ENCODE measurements at regions not wholly inside any gene's neighbourhood (a gene's known extent, or its start where the extent isn't known, plus 50 kb on each side); places are given as distances from the start of the nearest gene placed in this dataset.
"Not testable (repeated sequence)": the region's sequence is repeated elsewhere in the genome, so short reads cannot be mapped to it uniquely, and the experiment has no call there.

DNA sequence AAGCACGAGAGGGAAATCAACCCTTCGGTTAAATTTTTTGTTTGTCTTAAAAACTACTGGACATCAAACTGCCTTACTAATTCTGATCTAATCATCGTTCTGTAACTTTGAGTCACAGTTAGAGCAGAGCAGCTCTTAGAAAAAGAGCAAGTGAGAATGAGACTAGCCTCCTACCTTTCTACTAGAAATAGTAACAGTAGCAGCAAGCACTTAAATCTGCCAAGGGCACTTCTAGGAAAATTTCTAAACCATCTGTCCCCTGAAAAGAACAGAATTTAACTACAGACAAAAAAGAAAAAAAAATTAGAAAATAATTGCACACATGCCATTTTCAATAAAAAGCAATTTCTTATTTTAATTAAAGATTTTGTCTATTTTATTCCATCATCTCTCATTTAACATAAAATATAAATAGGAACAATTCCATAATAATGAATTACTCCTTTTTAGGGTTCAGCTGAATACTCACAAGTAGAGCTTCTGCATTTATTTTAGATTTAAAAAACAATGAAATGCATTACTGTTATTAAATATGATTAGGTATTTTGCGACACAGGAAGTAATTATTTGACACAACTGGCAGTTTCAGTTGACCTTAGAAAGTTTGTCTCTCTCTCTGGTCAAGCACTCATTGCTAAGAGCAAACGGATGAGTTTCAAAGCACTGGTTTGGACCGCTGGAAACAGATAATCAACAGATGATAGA lies 250.8 kb upstream of the SOX9 start:
- FAIRE-seq, result no peak
- no peak for DNase-seq (ENCODE audit: low spot score in 2 of 2)

DNA sequence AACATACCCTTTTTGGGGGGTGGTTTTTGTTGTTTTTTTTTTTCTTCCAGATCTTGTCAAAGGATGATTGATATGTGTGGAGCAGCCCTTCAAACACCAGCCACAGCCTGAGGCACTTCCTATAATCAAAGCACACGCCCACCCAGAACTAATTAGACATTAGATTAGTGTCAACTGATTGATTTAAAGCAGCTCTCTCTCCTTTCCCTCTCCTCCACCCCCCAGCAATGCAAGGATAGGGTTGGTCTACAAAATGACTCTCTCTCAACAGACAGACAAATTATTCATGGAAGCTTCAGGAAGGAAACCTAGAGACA lies 250.3 kb upstream of the SOX9 start:
- FAIRE-seq (no peak), DNase-seq (ENCODE audit: low spot score in 2 of 2) (no peak)

DNA sequence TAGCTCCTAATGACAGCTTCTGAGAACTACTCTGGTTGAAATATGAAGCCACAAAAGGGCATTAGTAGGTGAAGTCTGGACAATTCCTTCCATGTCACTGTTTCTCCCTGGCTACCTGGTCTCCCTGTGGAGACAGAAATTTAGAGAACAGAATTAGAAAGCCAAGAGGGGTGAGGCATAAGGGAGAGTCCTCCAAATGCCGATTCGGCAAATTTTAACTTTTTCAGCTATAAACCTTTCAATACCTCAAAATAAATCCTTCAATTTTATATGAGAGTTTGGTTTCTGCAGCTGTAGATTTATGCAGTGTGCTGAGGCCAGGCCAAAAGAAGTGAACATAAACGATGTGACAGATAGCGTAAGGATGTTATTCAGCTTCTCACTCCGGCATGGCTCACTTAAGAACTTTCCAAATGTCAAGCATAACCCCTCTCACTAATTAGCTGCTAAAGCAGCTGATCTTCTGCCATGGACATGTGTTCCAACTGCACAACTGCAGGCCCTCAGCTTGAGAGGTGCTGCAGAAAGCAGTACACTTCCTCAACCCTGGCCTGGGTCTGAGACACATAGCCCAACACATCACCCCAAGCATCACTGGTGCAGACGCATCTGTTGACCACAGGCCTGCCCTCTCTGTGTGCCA lies 247.9 kb upstream of the SOX9 start:
- DNase-seq (ENCODE audit: low spot score in 2 of 2) (no peak), FAIRE-seq (no peak)

DNA sequence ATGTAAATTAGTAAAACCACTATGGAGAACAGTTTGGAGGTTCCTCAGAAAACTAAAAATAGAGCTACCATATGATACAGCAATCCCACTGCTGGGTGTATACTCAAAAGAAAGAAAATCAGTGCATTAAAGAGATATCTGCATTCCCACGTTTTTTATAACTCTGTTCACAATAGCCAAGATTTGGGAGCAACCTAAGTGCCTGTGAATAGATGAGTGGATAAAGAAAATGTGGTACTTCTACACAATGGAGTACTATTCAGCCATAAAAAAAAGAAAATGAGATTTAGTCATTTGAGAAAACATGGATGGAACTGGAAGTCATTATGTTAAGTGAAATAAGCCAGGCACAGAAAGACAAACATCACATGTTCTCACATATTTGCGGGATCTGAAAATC lies 246.0 kb upstream of the SOX9 start:
- not testable (repeated sequence) for FAIRE-seq

DNA sequence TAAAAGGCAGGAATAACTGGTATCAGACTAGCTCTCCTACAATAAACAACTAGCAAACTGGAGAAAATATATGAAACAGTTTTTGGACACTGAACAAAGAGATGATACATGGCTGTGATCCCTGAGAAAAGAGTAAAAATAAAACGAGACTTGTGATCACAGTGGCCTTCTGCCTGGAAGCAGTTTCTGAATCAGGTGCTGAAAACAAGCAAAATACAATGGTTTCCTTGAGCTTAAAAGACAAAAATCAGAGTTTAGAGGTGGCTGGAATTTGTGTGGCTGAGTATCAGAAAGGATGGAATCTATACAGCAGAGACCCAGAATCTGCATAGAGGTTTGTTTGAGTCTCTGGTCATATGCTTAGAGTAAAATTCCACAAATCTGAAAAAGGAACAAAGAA lies 242.5 kb upstream of the SOX9 start:
- DNase-seq (ENCODE audit: low spot score in 2 of 2), result no peak
- FAIRE-seq, result no peak

More for the DNA sequence above, 246.0 kb upstream of the SOX9 start:
- not testable (repeated sequence) for DNase-seq (ENCODE audit: low spot score in 2 of 2)

DNA sequence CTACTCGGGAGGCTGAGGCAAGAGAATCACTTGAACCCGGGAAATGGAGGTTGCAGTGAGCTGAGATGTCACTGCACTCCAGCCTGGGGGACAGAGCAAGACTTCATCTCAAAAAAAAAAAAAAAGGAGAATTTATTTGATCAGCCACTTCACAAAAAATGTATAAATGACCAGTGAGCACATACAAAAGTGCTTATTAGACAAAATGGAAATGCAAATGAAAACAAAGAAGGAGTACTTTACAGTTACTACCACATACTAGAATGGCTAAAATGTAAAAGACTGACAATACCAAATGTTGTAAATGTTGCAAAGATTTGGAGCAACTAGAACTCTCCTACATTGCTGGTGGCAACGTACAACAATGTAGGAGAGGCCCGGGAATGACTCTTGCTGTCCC lies 241.8 kb upstream of the SOX9 start:
- DNase-seq (ENCODE audit: low spot score in 2 of 2) (no peak), FAIRE-seq (no peak)

DNA sequence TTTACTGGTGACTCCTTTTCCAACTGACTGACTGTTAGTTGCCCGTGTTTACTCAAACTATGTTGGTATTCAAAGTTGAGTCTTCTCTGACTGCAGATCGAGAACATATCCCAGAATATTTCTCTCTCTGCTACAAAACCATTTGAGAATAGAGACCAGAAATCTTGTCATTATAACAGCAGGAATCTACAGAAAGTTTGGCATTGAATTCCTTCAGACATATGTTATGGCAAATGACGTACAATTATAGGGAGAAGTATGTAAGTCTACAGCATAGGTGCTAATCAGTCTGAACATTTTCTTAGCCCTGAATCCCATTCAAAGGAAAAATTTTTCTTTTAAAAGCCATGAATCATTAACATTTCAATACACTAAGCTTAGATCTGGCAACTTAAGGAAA lies 239.8 kb upstream of the SOX9 start:
- DNase-seq (ENCODE audit: low spot score in 2 of 2), result no peak
- no peak for FAIRE-seq

DNA sequence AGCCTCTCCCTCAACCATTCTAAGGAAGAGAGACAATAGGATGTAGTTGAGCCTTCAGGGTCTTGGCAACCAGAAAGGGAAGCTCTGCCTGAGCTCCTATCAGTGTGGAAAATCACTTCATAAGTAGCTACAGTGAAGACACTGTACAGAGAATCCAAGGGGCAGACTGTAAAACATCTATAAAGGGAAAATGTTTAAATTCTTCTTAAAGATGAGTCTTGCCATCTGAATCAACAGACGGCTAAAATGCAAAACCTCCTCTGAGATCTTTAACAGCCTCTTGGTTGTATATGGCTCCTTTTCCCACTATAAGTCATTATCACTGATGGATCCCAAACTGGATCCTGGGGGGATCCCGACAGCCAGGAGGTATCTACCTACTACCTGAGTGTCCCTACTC lies 239.2 kb upstream of the SOX9 start:
- FAIRE-seq (no peak), DNase-seq (ENCODE audit: low spot score in 2 of 2) (no peak)

DNA sequence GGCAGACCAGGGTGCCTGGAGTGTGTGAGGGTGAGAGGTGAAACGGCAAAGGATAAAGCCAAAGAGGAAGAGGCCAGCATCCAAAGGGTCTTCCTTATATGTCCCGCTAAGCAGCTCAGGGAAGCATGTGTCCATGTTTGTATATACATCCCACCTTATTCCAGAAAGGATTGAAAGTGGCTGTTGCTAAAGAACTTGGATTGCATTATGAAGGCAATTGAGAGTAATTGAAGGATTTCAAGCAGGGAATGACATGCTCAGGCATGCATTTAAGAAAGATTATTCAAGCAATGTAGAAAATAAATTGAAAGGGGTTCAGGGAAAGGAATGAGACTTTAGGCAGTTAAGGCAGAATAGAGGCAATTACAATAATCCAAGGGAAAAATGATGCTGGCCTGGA lies 237.6 kb upstream of the SOX9 start:
- no peak for FAIRE-seq
- no peak for DNase-seq (ENCODE audit: low spot score in 2 of 2)

DNA sequence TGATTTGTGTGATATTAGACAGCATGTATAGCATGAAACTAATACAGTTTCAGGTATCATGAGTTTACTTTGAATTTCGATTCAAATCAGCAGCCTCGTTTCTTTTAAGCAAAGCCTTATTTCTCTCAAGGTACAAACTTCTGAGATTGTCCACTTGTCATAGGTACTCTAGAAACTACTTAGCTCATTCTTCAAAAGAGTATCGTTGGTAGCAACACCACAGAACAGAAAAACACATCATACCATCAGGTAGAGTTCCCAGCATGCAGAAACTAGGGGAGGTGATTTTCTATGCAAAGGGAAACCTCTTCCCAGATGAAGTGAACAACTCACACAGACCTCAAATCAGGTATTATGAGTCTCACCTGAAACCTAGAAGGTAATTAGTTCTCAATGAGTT lies 237.0 kb upstream of the SOX9 start:
- no peak for FAIRE-seq
- DNase-seq (ENCODE audit: low spot score in 2 of 2), result no peak

DNA sequence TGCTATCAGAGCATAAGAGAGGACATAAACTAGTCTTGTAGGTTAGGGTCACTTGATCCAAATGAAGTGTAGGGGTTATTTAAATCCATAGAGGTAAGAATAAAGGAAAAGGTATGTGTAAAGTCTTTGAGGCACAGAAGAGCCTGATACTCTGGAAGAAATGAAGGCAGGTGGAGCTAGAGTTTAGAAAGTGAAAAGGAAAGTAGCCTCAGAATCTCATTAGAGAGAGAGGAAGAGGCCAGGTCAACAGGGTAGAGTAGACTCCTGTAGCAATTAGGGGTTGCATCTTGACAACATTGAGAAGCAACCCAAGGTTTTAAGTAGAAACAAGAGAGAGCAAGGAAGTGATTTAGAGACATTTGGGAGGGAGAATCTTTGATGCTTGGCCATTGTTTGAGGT lies 235.2 kb upstream of the SOX9 start:
- DNase-seq (ENCODE audit: low spot score in 2 of 2) (no peak), FAIRE-seq (no peak)

DNA sequence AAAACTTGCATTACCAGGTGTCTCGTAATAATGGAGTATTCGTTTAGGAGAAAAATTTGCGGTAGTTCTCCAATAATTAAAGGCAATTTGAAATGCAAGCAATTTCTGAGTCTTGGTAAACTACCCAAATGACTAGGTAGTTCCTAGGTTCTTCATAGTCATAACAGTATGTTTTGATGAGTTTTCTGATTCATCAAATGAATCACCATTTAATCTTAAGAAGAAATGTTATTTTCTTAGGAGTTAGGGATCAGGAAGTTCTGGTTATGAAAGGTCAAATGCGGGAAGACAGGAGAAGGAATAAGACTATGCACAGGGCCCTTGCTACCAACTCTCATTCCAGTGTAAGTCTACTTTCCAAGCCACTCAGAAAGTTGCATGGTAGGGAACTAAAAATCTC lies 221.5 kb upstream of the SOX9 start:
- DNase-seq (ENCODE audit: low spot score in 2 of 2), result no peak
- FAIRE-seq, result no peak

DNA sequence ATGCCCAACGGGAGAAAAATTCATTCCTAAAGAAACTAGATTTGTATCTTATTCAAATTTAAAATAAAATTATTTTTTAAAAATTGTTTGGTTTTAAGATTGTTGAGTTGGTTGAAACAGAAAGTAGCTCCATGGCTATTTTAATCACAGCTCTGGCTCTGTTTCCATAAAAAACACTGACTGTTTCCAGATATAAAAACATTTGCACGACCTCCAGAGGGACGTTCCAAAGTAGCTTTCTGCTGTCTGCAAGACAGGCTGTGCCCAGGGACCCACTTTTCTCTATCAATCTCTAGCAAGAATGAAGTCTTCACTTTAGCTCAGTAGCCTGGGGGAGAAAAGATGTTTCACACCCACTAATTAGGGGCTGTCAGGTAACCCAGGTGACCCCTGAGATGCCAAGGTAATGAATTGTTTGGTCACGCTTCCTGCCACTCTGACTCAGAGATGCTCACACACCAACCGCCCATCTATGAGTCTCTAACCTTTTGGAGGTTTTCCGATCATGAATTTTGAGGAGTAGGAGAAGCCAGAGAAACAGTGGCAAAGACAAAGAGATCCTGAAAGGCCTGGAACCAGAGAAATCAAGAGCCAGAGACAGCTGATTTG lies 220.1 kb upstream of the SOX9 start:
- FAIRE-seq (no peak), DNase-seq (ENCODE audit: low spot score in 2 of 2) (no peak)

DNA sequence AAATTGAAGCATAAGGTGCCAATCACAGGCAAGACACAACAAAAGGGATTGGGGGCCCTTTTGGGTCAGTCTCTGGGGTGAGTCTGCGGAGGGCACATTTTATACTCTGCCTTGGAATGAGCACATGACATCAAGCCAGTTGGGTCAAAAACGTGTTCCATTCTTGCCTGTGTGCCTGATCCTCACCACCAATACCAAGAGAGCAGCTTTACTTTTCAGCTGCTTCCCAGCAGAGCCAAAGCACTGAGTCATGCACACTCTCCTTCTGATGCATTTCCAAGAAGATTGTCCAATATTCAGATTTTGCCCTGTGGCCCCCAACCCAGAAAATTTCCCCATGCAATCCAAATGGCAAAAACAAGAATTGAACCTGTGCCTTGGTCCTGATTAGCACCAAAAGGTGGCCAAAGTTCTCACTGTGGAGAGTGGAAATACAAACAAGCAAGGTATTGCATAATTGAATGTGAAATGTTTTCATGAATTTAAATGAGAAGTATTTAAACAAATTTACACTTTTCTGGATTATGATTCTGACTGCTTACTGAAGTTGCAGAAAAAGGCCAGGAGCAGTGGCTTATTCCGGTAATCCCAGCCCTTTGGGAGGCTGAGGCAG lies 217.8 kb upstream of the SOX9 start:
- DNase-seq (ENCODE audit: low spot score in 2 of 2), result no peak
- FAIRE-seq, result no peak

DNA sequence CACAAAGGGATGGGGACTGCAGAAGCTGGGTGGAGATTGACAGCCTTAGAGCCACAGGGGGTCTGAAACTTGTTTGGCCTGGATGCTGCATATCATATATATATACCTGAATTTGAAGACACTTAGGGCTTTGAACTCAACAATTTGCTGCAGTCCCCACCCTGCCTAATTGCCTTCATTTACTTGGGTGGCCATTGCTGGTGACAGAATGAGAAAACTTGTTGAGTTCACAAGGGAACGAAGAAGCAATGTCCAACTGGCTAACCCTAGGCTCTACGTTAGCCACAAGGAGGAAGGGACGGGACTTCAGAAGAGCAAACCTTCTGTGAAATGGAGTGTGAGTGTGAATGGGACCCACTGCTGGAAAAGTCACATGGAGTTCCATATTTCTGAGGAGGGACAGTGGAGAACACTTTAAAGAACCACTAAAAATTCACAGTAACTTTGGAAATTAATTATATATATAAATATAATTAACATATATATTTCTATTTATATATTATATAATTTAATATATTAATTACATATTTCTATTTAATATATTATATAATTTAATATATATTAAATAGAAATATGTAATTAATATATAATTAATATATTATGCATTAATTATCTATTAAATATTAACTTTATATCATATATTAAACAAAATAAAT lies 215.3 kb upstream of the SOX9 start:
- no peak for FAIRE-seq

DNA sequence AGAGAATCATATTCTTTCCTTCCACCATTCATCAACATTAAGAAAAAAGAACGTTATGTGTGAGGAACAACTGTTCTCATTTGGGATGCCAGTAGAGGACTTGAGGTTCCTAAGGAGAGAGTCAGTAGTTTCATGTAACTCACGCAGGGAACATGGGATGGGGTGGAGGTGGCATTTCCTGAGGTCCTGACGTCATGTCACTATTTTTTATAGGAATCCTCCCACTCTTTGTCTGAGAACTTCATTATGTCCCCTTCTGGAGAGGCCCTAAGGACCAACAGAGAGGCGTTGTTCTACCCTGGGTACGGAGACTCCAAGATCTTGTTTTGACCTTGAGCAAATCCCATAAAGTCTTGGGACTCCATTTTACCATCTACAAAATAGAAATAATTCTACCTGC lies 211.7 kb upstream of the SOX9 start:
- no peak for FAIRE-seq
- no peak for DNase-seq (ENCODE audit: low spot score in 2 of 2)

More for the DNA sequence above, 215.3 kb upstream of the SOX9 start:
- DNase-seq (ENCODE audit: low spot score in 2 of 2), result no peak

DNA sequence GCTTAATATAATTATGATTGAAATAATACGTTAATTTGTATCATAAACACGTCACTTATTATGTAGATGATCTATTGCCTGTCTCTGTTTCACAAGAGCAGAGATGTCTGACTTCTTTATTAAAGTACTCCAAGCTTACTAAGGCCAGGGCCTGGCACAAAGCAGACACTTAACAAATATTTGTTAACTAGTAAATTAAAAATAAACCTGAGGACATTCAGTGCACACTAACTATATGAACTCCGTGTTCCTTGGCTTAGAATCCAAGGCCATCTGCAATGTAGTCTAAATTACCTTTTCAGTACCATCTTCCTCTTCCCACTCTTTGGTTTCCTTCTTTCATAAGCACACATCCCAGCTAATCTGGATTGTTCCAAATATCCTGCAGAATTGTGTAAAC lies 210.8 kb upstream of the SOX9 start:
- FAIRE-seq, result no peak

DNA sequence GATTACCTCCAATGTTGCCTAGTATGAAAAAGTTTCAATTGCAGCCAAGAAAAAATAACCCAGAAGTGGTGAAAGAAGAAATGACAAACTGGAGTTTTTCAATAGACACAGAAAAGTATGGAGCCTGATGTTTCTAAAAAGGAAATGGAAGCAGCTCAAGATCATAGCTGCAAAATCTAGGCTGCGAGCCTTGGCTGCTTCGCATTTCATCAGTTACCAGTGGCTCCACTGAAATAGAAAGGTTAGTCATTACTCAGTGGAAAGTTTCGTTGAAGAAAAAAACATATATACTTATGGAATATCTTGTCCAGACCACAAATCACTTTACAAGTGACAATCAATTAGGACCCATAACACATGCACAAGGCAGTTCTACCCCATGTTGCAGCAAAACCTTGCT lies 206.8 kb upstream of the SOX9 start:
- DNase-seq (ENCODE audit: low spot score in 2 of 2), result no peak
- no peak for FAIRE-seq

More for the DNA sequence above, 210.8 kb upstream of the SOX9 start:
- no peak for DNase-seq (ENCODE audit: low spot score in 2 of 2)

DNA sequence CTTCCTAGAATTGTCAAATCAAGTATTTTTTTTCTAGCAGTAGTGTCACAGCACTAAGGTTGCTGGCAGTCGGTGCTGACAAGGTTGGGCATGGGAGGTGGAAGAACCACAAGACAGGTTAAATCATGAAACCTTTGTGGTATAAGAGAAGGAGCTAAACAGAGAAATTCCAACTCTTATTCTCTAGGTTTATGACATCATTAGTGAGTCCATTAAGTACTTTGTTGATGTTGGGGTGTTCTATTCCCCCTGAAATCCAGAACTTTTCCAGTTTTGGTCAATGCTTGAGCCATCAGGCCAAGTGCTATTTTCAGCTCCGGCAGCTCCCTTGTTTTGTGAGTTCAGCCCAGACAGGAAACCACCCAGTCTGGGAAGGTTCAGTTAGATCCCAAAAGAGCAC lies 206.0 kb upstream of the SOX9 start:
- DNase-seq (ENCODE audit: low spot score in 2 of 2) (no peak), FAIRE-seq (no peak)

DNA sequence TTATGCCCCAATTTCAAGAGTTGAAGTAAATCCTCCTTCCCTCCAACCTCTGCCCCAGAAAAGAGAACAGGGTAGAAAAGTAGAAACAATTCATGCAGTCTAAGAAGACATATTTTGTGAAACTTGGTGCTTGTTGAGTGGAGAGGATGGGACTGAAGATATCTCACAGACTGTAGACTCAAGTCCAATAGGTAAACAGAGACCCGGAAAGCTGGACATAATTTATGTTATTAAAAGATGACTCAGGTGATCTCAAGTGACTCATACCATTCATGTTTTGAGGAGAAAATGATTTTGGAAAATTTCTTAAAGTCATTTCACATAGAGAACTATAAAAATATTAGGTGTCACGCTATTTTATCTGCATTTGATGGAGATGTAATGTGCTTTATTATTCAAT lies 203.1 kb upstream of the SOX9 start:
- FAIRE-seq (no peak), DNase-seq (ENCODE audit: low spot score in 2 of 2) (no peak)

DNA sequence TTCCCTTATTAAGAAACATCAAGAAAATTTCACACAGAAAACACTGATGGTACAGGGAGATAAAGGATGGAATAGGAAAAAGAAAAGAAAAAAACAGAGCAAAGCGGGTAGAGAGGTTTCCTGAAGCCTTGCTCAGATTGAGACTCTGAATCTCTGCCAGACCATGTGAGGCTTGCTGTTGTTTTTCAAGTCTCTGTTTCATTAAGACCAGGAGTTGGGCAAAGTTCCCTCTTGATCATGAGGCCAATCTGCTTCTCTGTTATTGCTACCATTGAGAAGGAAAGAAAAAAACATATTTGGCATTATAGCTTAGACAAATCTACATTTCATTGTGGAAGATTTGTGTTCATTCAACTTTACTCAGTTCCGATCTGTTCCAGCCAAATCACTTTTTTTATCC lies 201.6 kb upstream of the SOX9 start:
- DNase-seq (ENCODE audit: low spot score in 2 of 2) (no peak), FAIRE-seq (no peak)

Measured in frontal cortex (tissue), 3 donors.